Endodermal cell (in vitro differentiated cells): ENCODE measurements at regions not wholly inside any gene's neighbourhood (a gene's known extent, or its start where the extent isn't known, plus 50 kb on each side); places are given as distances from the start of the nearest gene placed in this dataset.

Experiments
- DNase-seq: peaks from one replicate; pipeline ENCODE4 v3.0.0-alpha.2; 2017
- H3K27ac ChIP-seq: 2 replicates; pipeline ENCODE4 v1.5.1; 2013; ENCODE audit warnings: mild to moderate bottlenecking, low read depth, low read length, moderate library complexity
- H3K27me3 ChIP-seq: 2 replicates; pipeline ENCODE4 v1.6.1; 2013; ENCODE audit warnings: mild to moderate bottlenecking, low read length, moderate library complexity; ENCODE audit not compliant: insufficient read depth, control insufficient read depth, poor library complexity, severe bottlenecking
- H3K36me3 ChIP-seq: 2 replicates; pipeline ENCODE4 v1.7.0; 2013; ENCODE audit warnings: mild to moderate bottlenecking, low read length, moderate library complexity; ENCODE audit not compliant: control insufficient read depth, insufficient read depth
- H3K4me1 ChIP-seq: one replicate; pipeline ENCODE4 v1.7.0; 2013; ENCODE audit warnings: low read length; ENCODE audit not compliant: control insufficient read depth, insufficient read depth
- H3K4me3 ChIP-seq: 2 replicates; pipeline ENCODE4 v1.5.1; 2013; ENCODE audit warnings: mild to moderate bottlenecking, low read length, moderate library complexity
- H3K9ac ChIP-seq: 2 replicates; pipeline ENCODE4 v1.6.1; 2013; ENCODE audit warnings: mild to moderate bottlenecking, low read length, moderate library complexity; ENCODE audit not compliant: poor library complexity, severe bottlenecking; ENCODE audit errors: extremely low read depth
- H3K9me3 ChIP-seq: 2 replicates; pipeline ENCODE4 v1.6.1; 2013; ENCODE audit warnings: mild to moderate bottlenecking, low read length, moderate library complexity; ENCODE audit not compliant: control insufficient read depth
- H3K27ac Mint-ChIP-seq: 2 replicates; pipeline ENCODE4 v1.8.0; 2020; ENCODE audit warnings: mixed read lengths
- H3K27me3 Mint-ChIP-seq: 2 replicates; pipeline ENCODE4 v1.8.0; 2021; ENCODE audit warnings: mild to moderate bottlenecking, mixed read lengths; ENCODE audit not compliant: insufficient read depth
- H3K36me3 Mint-ChIP-seq: 2 replicates; pipeline ENCODE4 v1.8.0; 2020; ENCODE audit warnings: low read depth, mixed read lengths
- H3K4me1 Mint-ChIP-seq: 2 replicates; pipeline ENCODE4 v1.8.0; 2020; ENCODE audit warnings: mixed read lengths
- H3K4me3 Mint-ChIP-seq: 2 replicates; pipeline ENCODE4 v1.8.0; 2020; ENCODE audit warnings: mild to moderate bottlenecking, moderate library complexity, mixed read lengths
- H3K9me3 Mint-ChIP-seq: 2 replicates; pipeline ENCODE4 v1.8.0; 2020; ENCODE audit warnings: mild to moderate bottlenecking, mixed read lengths
- WGBS, 2 experiments: methylation state at CpG; one replicate each; pipeline versions ENCODE4 v1.1.5 to v1.1.7; 2013; ENCODE audit warnings: missing lambda C conversion rate in 2 of 2, mixed read lengths in 1 of 2; ENCODE audit not compliant: insufficient coverage in 1 of 2, insufficient read length in 1 of 2; 5-methylcytosine and 5-hydroxymethylcytosine counted together
- TF ChIP-seq, protein P1 (sequence below): fragments of 200-600 bp; sonication (generic); conservative IDR thresholded peaks from 2 replicates; pipeline ENCODE4 v1.5.0; 2021; ENCODE audit warnings: antibody characterized with exemption, mild to moderate bottlenecking

DNA sequence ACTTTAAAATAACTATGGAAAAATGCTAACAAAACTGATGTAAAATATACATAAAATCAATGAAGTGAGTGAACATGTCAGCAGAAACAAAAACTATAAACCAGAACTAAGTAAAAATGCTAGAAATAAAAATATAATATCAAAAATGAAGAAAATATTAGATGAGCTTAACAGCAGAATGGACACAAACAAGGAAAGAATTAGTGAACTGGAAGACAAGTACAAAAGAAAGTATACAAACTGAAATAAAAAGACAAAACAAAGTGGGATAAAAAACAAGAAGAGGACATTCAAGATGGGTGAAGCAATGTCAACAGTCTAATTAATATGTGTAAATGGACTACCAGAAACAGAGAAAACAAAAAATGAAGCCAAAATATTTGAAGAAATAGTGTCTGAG, 339.2 kb downstream of the NXPE2 start:
- Histone ChIP-seq H3K4me3 (no peak overlapping the region), H3K9ac (no peak overlapping the region), H3K27me3 (no peaks in the 10 kb centered on the region), H3K9me3 (peaks cover 44% of the 10 kb centered on the region), H3K4me1 (no peaks in the 10 kb centered on the region), H3K27ac (no peak overlapping the region), H3K36me3 (no peaks in the 10 kb centered on the region)
- peaks cover 4% of the 10 kb centered on the region for H3K36me3 Mint-ChIP-seq
- no peaks in the 10 kb centered on the region for H3K4me1 Mint-ChIP-seq
- TF ChIP-seq, protein P1, sequence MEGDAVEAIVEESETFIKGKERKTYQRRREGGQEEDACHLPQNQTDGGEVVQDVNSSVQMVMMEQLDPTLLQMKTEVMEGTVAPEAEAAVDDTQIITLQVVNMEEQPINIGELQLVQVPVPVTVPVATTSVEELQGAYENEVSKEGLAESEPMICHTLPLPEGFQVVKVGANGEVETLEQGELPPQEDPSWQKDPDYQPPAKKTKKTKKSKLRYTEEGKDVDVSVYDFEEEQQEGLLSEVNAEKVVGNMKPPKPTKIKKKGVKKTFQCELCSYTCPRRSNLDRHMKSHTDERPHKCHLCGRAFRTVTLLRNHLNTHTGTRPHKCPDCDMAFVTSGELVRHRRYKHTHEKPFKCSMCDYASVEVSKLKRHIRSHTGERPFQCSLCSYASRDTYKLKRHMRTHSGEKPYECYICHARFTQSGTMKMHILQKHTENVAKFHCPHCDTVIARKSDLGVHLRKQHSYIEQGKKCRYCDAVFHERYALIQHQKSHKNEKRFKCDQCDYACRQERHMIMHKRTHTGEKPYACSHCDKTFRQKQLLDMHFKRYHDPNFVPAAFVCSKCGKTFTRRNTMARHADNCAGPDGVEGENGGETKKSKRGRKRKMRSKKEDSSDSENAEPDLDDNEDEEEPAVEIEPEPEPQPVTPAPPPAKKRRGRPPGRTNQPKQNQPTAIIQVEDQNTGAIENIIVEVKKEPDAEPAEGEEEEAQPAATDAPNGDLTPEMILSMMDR: no peak
- H3K4me3 Mint-ChIP-seq: no peak overlapping the region
- no peaks in the 10 kb centered on the region for H3K27me3 Mint-ChIP-seq
- H3K9me3 Mint-ChIP-seq: peaks cover 53% of the 10 kb centered on the region
- DNase-seq: no peak
- H3K27ac Mint-ChIP-seq: no peak overlapping the region

DNA sequence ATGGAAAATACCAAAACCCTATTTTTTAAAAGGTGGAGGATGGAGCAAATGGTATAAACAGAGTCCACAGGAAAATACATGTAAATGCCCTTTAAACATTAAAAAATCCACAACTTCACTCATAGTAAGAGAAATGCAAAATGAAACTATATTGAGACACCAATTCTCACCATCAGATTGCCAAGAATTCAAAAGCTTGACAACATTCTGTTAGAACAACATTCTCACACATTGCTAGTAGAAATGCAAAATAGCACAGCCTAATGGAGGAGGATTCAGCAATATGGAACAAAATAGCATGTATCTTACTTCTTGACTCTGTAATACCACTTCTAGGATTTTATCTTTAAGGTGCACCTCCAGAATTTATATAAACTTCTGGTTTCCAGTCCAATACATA, 351.8 kb downstream of the NXPE2 start:
- H3K36me3 Mint-ChIP-seq: no peaks in the 10 kb centered on the region
- no peaks in the 10 kb centered on the region for H3K27me3 ChIP-seq

DNA sequence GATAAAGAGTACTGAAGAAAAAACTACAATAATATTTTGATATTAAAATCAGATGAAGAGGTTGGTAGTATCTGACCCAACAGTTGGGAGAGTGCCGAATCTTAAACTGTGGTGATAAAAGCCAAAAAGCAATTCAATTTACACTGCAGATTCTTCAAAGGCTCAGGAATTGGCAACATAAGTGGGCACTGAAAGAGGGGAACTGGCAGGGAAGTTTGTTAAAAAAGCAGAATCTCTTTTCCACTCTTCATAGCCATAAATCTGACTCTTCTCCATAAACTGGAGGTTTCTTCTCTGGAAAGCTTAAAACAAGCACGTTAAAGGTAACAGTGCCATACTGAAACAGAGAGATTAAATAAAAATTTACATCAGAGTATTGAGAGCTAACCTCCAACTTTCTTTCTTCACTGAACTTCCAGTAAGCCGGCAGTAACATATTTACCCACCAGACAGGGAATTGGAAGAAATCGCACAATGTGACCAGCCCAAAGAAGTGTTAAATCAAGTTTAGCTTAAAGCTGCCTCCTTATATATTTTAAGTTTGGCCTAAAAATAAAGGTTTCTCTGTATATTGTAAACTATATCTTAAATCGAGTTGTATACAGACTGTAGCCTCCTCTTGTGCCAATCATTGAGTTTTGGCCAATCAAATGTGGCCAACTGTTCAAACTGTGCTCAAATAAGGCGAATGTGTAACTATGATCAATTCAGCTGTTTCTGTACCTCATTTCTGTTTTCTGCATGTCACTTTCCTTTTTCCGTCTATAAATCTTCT, 358.3 kb downstream of the NXPE2 start:
- Histone ChIP-seq H3K27me3 (no peaks in the 10 kb centered on the region), H3K9me3 (peaks cover 17% of the 10 kb centered on the region), H3K4me1 (peaks cover 9% of the 10 kb centered on the region), H3K9ac (no peak overlapping the region), H3K27ac (no peak overlapping the region), H3K4me3 (no peak overlapping the region), H3K36me3 (no peaks in the 10 kb centered on the region)
- Mint-ChIP-seq H3K9me3 (peaks cover 6% of the 10 kb centered on the region), H3K4me1 (peaks cover 9% of the 10 kb centered on the region), H3K4me3 (no peak overlapping the region), H3K27ac (no peak overlapping the region), H3K27me3 (no peaks in the 10 kb centered on the region), H3K36me3 (no peaks in the 10 kb centered on the region)
- DNase-seq: no peak
- TF ChIP-seq, protein P1: no peak
- 90 to 96% methylated on average over 6 to 7 of the region's 7 CpGs for WGBS, 2 experiments

More for the DNA sequence above, 351.8 kb downstream of the NXPE2 start:
- Mint-ChIP-seq H3K4me1 (peaks cover 7% of the 10 kb centered on the region), H3K9me3 (peaks cover 19% of the 10 kb centered on the region), H3K27ac (no peak overlapping the region), H3K4me3 (no peak overlapping the region), H3K27me3 (no peaks in the 10 kb centered on the region)
- H3K27ac ChIP-seq: no peak overlapping the region
- no peak for DNase-seq
- no peak overlapping the region for H3K4me3 ChIP-seq
- peaks cover 9% of the 10 kb centered on the region for H3K4me1 ChIP-seq
- TF ChIP-seq, protein P1: no peak
- H3K36me3 ChIP-seq: no peaks in the 10 kb centered on the region
- H3K9ac ChIP-seq: no peak overlapping the region
- peaks cover 28% of the 10 kb centered on the region for H3K9me3 ChIP-seq
